ENCODE measurements at regions not wholly inside any gene's neighbourhood (a gene's known extent, or its start where the extent isn't known, plus 50 kb on each side); places are given as distances from the start of the nearest gene placed in this dataset.

DNA sequence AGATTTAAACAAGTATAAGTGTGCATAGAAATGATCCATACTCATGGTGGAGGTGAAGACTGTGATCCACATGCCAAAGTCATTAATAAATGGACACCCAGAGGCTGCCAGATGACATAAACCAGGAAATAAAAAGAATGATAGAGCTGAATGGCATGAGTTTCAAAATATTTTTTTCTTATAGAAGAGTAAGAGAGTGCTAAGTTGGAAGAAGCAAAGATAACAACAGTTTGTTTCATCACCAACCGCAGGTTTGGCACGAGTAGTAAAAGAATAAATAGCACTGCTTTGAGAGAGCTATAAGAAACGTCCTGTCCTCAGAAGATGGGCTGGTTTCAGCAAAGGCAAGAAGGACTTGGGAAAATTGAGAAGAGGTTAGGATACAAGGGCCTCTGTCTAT is 246.9 kb downstream of the UBE3D start:
- no peaks in the 10 kb centered on the region for H3K27me3 Mint-ChIP-seq (ENCODE audit: low read depth)
- no peak overlapping the region for H3K4me3 Mint-ChIP-seq
- no peaks in the 10 kb centered on the region for H3K9me3 Mint-ChIP-seq
- H3K27ac Mint-ChIP-seq = no peak overlapping the region
- no peaks in the 10 kb centered on the region for H3K4me1 Mint-ChIP-seq (ENCODE audit: low read depth)
- H3K36me3 Mint-ChIP-seq (ENCODE audit: low read depth) = no peaks in the 10 kb centered on the region
- DNase-seq (ENCODE audit: low spot score) = no peak

DNA sequence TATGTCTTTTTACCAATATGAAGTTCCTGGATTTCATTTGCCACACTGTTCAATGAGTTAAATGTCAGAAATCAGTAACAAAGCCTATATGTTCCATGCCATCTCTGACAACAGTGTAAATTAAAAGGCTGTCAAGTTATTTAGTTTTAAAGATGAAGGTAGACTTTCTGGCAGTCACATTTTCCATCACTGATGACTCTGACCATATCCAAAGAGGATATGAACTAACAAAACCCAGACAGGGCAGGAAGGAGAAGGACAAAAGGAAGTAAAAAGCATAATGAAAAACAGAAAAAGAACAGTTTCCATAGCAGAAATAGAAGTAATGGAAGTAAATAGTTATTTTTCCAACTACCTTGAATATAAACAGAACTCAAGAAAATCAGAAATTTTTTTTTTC is 242.3 kb downstream of the UBE3D start:
- DNase-seq (ENCODE audit: low spot score) = no peak
- H3K4me3 Mint-ChIP-seq = no peak overlapping the region
- H3K27me3 Mint-ChIP-seq (ENCODE audit: low read depth) = no peaks in the 10 kb centered on the region
- no peaks in the 10 kb centered on the region for H3K36me3 Mint-ChIP-seq (ENCODE audit: low read depth)
- H3K27ac Mint-ChIP-seq = no peak overlapping the region
- H3K4me1 Mint-ChIP-seq (ENCODE audit: low read depth) = no peaks in the 10 kb centered on the region
- H3K9me3 Mint-ChIP-seq = no peaks in the 10 kb centered on the region

DNA sequence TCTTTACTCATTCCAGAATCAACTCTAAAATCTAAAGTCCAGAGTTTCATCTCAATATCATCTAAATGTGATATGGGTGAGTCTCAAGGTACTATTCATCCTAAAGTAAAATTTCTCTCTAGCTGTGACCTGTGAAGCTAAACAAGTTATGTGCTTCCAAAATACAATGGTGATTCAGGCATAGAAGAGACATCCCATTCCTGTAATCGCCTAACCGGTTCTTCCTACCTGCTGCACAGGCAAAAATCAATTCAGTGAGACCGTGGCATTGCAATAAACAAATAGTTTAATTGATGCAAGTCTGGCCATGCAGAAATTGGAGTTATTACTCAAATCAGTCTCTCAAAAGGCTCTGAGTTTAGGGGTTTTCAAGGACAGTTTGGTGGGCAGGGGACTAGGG is 232.8 kb downstream of the UBE3D start:
- Mint-ChIP-seq H3K4me3 (no peak overlapping the region), H3K9me3 (no peaks in the 10 kb centered on the region), H3K27me3 (ENCODE audit: low read depth) (no peaks in the 10 kb centered on the region), H3K27ac (no peak overlapping the region), H3K4me1 (ENCODE audit: low read depth) (no peaks in the 10 kb centered on the region), H3K36me3 (ENCODE audit: low read depth) (no peaks in the 10 kb centered on the region)
- no peak for DNase-seq (ENCODE audit: low spot score)

DNA sequence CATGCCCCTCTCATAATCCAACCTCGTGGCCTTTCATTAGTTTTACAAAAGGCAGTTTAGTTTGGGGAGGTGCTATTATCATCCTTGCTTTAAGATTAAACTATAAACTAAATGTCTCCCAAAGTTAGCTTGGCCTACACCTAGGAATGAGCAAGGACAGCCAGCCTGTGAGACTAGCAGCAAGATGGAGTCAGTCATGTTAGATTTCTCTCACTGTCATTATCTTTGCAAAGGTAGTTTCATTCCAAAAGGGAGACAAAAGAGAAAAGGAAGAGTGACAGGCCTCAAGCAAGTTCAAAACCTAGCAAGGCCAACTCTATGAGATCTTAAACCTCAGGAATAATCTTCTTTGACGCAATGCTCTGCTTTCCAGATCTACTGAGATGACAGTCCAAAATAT is 232.2 kb downstream of the UBE3D start:
- H3K9me3 Mint-ChIP-seq = no peaks in the 10 kb centered on the region
- DNase-seq (ENCODE audit: low spot score) = no peak
- no peaks in the 10 kb centered on the region for H3K4me1 Mint-ChIP-seq (ENCODE audit: low read depth)
- H3K36me3 Mint-ChIP-seq (ENCODE audit: low read depth) = no peaks in the 10 kb centered on the region
- no peaks in the 10 kb centered on the region for H3K27me3 Mint-ChIP-seq (ENCODE audit: low read depth)
- H3K27ac Mint-ChIP-seq = no peak overlapping the region
- no peak overlapping the region for H3K4me3 Mint-ChIP-seq

DNA sequence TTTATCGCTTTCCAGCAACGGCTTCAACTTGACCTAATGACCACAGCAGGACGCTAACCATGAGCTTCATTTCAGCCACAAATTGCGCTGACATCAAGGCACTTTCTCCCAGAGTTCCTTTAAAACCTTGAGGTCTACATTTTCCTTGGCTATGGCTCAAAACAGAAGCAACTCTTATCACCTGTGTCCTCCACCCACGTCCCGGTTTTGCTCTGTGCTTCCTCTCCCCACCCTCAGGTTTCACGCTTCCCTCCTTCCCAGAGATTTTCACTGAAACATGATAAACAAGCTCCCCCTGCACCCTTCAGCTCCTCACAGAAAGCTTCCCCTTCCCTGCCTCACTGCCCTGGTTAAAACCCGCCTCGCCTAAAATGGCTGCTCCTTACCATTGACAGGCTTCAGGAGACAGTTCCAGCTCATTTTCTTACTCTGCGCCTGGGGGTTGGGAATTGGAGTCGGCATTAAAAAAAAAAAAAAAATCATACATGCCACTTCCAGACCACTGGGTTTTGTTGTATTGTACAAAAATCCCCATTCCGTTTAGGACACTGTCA is 229.5 kb downstream of the UBE3D start:
- Mint-ChIP-seq H3K4me1 (ENCODE audit: low read depth) (no peaks in the 10 kb centered on the region), H3K4me3 (no peak overlapping the region), H3K27me3 (ENCODE audit: low read depth) (no peaks in the 10 kb centered on the region), H3K9me3 (no peaks in the 10 kb centered on the region), H3K36me3 (ENCODE audit: low read depth) (no peaks in the 10 kb centered on the region), H3K27ac (no peak overlapping the region)
- DNase-seq (ENCODE audit: low spot score) = no peak

DNA sequence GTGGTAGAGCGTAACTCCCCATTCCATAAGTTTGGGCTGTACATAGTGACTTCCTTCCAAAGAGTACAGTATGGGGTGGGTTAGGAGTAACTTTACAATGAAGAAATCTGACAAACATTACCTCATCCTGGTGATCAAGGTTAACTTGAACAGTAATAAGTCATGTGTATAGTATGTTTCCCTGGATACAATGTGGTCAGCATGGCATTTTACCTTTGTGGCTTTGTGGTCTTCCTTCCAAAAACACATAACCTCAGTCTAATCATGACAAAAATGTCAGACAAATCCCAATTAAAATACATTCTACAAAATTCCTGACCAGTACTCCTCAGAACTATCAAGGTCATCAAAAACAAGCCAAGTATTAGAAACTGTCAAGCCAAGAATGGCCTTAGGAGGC is 225.1 kb downstream of the UBE3D start:
- no peaks in the 10 kb centered on the region for H3K9me3 Mint-ChIP-seq
- no peaks in the 10 kb centered on the region for H3K36me3 Mint-ChIP-seq (ENCODE audit: low read depth)
- no peaks in the 10 kb centered on the region for H3K4me1 Mint-ChIP-seq (ENCODE audit: low read depth)
- H3K27ac Mint-ChIP-seq = no peak overlapping the region
- H3K27me3 Mint-ChIP-seq (ENCODE audit: low read depth) = no peaks in the 10 kb centered on the region
- no peak overlapping the region for H3K4me3 Mint-ChIP-seq
- DNase-seq (ENCODE audit: low spot score) = no peak

DNA sequence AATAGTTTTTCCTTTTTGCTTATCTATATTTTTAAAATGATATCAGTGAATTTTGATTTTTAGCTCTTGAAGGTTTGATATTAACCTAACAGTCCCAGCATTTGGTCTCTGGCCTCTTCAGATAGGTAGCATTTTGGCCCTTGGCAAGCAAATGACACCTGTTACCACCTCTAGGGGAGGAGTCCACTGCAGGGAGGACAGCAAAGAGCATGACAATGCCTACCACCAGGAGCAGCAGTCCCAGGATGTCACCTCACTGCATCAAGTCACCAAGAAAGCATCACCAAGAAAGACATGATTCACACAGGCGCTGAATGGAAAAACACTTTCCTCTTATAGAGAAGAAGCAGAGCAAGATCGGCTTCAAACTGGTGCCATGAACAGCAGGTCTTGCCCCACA is 224.3 kb downstream of the UBE3D start:
- Mint-ChIP-seq H3K27me3 (ENCODE audit: low read depth) (no peaks in the 10 kb centered on the region), H3K36me3 (ENCODE audit: low read depth) (no peaks in the 10 kb centered on the region), H3K9me3 (no peaks in the 10 kb centered on the region), H3K27ac (no peak overlapping the region), H3K4me3 (no peak overlapping the region), H3K4me1 (ENCODE audit: low read depth) (no peaks in the 10 kb centered on the region)
- DNase-seq (ENCODE audit: low spot score) = no peak
